H9 (cell line): ENCODE measurements at regions not wholly inside any gene's neighbourhood (a gene's known extent, or its start where the extent isn't known, plus 50 kb on each side); places are given as distances from the start of the nearest gene placed in this dataset.
"Not testable (repeated sequence)": the region's sequence is repeated elsewhere in the genome, so short reads cannot be mapped to it uniquely, and the experiment has no call there.

ENCODE experiments used
- DNase-seq: peaks from one replicate; pipeline ENCODE4 v3.0.0-alpha.2; 2017
- H2AFZ ChIP-seq: one replicate; pipeline ENCODE4 v1.6.1; 2013; ENCODE audit warnings: mild to moderate bottlenecking, low read length, control low read depth, moderate library complexity
- H2AK5ac ChIP-seq: 2 replicates; pipeline ENCODE4 v1.6.1; 2013; ENCODE audit warnings: low read length, control low read depth, mixed read lengths; ENCODE audit not compliant: insufficient read length
- H2BK120ac ChIP-seq: one replicate; pipeline ENCODE4 v1.6.1; 2013; ENCODE audit warnings: low read depth, mild to moderate bottlenecking, low read length, control low read depth, inconsistent platforms; ENCODE audit not compliant: poor library complexity, severe bottlenecking
- H2BK12ac ChIP-seq: 2 replicates; pipeline ENCODE4 v1.6.1; 2013; ENCODE audit warnings: low read length, control low read depth, mixed read lengths, low read depth; ENCODE audit not compliant: insufficient read length
- H2BK15ac ChIP-seq: 2 replicates; pipeline ENCODE4 v1.6.1; 2013; ENCODE audit warnings: low read depth, low read length, control low read depth
- H2BK20ac ChIP-seq: one replicate; pipeline ENCODE4 v1.6.1; 2013; ENCODE audit warnings: low read depth, mild to moderate bottlenecking, low read length, control low read depth, inconsistent platforms; ENCODE audit not compliant: poor library complexity, severe bottlenecking
- H2BK5ac ChIP-seq: 2 replicates; pipeline ENCODE4 v1.6.1; 2013; ENCODE audit warnings: low read length, control low read depth, mixed read lengths; ENCODE audit not compliant: insufficient read length
- H3K14ac ChIP-seq: 2 replicates; pipeline ENCODE4 v1.6.1; 2013; ENCODE audit warnings: low read length, control low read depth; ENCODE audit not compliant: insufficient read depth
- H3K18ac ChIP-seq: 2 replicates; pipeline ENCODE4 v1.6.1; 2013; ENCODE audit warnings: low read depth, mild to moderate bottlenecking, mixed read lengths, low read length, control low read depth; ENCODE audit not compliant: insufficient read length
- H3K23ac ChIP-seq: 2 replicates; pipeline ENCODE4 v1.6.1; 2013; ENCODE audit warnings: low read length, control low read depth, mixed read lengths, low read depth; ENCODE audit not compliant: insufficient read length
- H3K23me2 ChIP-seq: 2 replicates; pipeline ENCODE4 v1.6.1; 2013; ENCODE audit warnings: low read depth, mild to moderate bottlenecking, mixed read lengths, low read length, control low read depth; ENCODE audit not compliant: insufficient read length, poor library complexity, severe bottlenecking
- H3K27ac ChIP-seq: 2 replicates; pipeline ENCODE4 v1.5.1; 2013; ENCODE audit warnings: low read length, control low read depth, mixed read lengths, low read depth; ENCODE audit not compliant: insufficient read length
- H3K27me3 ChIP-seq: 2 replicates; pipeline ENCODE4 v1.6.1; 2013; ENCODE audit warnings: low read length, control low read depth, inconsistent platforms; ENCODE audit not compliant: insufficient read depth
- H3K4ac ChIP-seq: 2 replicates; pipeline ENCODE4 v1.6.1; 2013; ENCODE audit warnings: low read depth, mild to moderate bottlenecking, control low read depth, inconsistent platforms, low read length, moderate library complexity
- H3K4me1 ChIP-seq: 2 replicates; pipeline ENCODE4 v1.6.1; 2013; ENCODE audit warnings: low read length, control low read depth, inconsistent platforms; ENCODE audit not compliant: insufficient read depth
- H3K4me2 ChIP-seq: 2 replicates; pipeline ENCODE4 v1.6.1; 2013; ENCODE audit warnings: low read length, control low read depth, mixed read lengths; ENCODE audit not compliant: insufficient read length, insufficient read depth
- H3K56ac ChIP-seq: 2 replicates; pipeline ENCODE4 v1.6.1; 2013; ENCODE audit warnings: low read depth, mild to moderate bottlenecking, mixed read lengths, low read length, control low read depth; ENCODE audit not compliant: insufficient read length
- H3K79me1 ChIP-seq: 2 replicates; pipeline ENCODE4 v1.6.1; 2013; ENCODE audit warnings: low read depth, mild to moderate bottlenecking, moderate library complexity, low read length, control low read depth, inconsistent platforms; ENCODE audit not compliant: insufficient read depth, poor library complexity, severe bottlenecking
- H3K79me2 ChIP-seq: 2 replicates; pipeline ENCODE4 v1.6.1; 2013; ENCODE audit warnings: low read length, control low read depth, inconsistent platforms; ENCODE audit not compliant: insufficient read depth
- H3K9ac ChIP-seq: 2 replicates; pipeline ENCODE4 v1.6.1; 2013; ENCODE audit warnings: low read length, control low read depth, mixed read lengths; ENCODE audit not compliant: insufficient read length; ENCODE audit errors: extremely low read depth
- H3K9me3 ChIP-seq: one replicate; pipeline ENCODE4 v1.6.1; 2013; ENCODE audit warnings: low read depth, low read length, inconsistent platforms; ENCODE audit not compliant: control insufficient read depth
- H3T11ph ChIP-seq: one replicate; pipeline ENCODE4 v1.6.1; 2013; ENCODE audit warnings: mild to moderate bottlenecking, low read length, control low read depth, inconsistent platforms
- H4K20me1 ChIP-seq: one replicate; pipeline ENCODE4 v1.6.1; 2013; ENCODE audit not compliant: control insufficient read depth, insufficient read length, insufficient read depth
- H4K5ac ChIP-seq: 2 replicates; pipeline ENCODE4 v1.6.1; 2013; ENCODE audit warnings: low read depth, mild to moderate bottlenecking, mixed read lengths, low read length, control low read depth; ENCODE audit not compliant: insufficient read length
- H4K8ac ChIP-seq: replicated peaks from 2 replicates; pipeline ENCODE4 v1.6.1; 2013; ENCODE audit warnings: low read length, control low read depth, mixed read lengths, low read depth; ENCODE audit not compliant: insufficient read length
- H4K91ac ChIP-seq: 2 replicates; pipeline ENCODE4 v1.6.1; 2013; ENCODE audit warnings: low read depth, mild to moderate bottlenecking, moderate library complexity, mixed read lengths, low read length, control low read depth; ENCODE audit not compliant: insufficient read length
- H3K27ac Mint-ChIP-seq, 3 experiments: 2 replicates in 2 of 3; 3 replicates in 1 of 3; pipeline ENCODE4 v1.8.0; 2020 to 2021; ENCODE audit warnings: mixed read lengths in 3 of 3, mild to moderate bottlenecking in 1 of 3, moderate library complexity in 1 of 3
- H3K27me3 Mint-ChIP-seq: 2 replicates; pipeline ENCODE4 v1.8.0; 2021; ENCODE audit warnings: low read depth, mild to moderate bottlenecking, moderate library complexity, mixed read lengths
- H3K36me3 Mint-ChIP-seq, 3 experiments: 2 replicates in 2 of 3; 3 replicates in 1 of 3; pipeline ENCODE4 v1.8.0; 2020 to 2021; ENCODE audit warnings: low read depth in 3 of 3, mixed read lengths in 3 of 3; ENCODE audit not compliant: insufficient read depth in 1 of 3
- H3K4me1 Mint-ChIP-seq, 2 experiments: 2 replicates each; pipeline ENCODE4 v1.8.0; 2020; ENCODE audit warnings: mixed read lengths in 2 of 2
- H3K4me3 Mint-ChIP-seq, 2 experiments: 2 replicates in 1 of 2; 3 replicates in 1 of 2; pipeline ENCODE4 v1.8.0; 2020 to 2021; ENCODE audit warnings: mild to moderate bottlenecking in 2 of 2, mixed read lengths in 2 of 2, moderate library complexity in 1 of 2
- H3K9me3 Mint-ChIP-seq, 2 experiments: 2 replicates in 1 of 2; 3 replicates in 1 of 2; pipeline ENCODE4 v1.8.0; 2020; ENCODE audit warnings: mild to moderate bottlenecking in 2 of 2, mixed read lengths in 2 of 2, moderate library complexity in 1 of 2
- WGBS: extraction: QIAGEN DNeasy Blood & Tissue Kit; methylation state at CpG from one replicate; pipeline ENCODE4 v1.1.7; 2013; ENCODE audit warnings: missing lambda C conversion rate, low lambda C conversion rate, mixed read lengths; ENCODE audit not compliant: insufficient read length; ENCODE audit errors: extremely low coverage; 5-methylcytosine and 5-hydroxymethylcytosine counted together

DNA sequence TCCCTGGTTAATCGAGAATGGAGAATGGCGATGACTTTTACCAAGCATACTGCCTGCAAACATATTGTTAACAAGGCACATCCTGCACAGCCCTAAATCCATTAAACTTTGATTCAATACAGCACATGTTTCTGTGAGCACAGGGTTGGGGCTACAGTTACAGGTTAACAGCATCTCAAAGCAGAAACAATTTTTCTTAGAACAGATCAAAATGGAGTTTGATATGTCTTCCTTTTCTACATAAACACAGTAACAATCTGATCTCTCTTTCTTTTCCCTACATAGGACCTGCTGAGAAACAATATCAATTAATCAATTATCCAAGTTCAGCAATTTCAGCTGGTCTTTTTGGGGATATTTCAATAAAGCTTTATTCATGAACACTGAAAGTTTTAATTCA, 59.5 kb upstream of the AKR1C1 start:
- H2BK120ac ChIP-seq, H3K4me3 Mint-ChIP-seq, H3K27ac Mint-ChIP-seq, H2AFZ ChIP-seq, H3K27me3 Mint-ChIP-seq, H3K4ac ChIP-seq, H3K14ac ChIP-seq, H4K8ac ChIP-seq, H3K23me2 ChIP-seq, H3K4me2 ChIP-seq, H2BK12ac ChIP-seq, H4K20me1 ChIP-seq, H2BK5ac ChIP-seq, H3K56ac ChIP-seq, H3K18ac ChIP-seq, H3T11ph ChIP-seq, H3K36me3 Mint-ChIP-seq, H2AK5ac ChIP-seq, H3K4me1 Mint-ChIP-seq, H3K9ac ChIP-seq, H3K79me1 ChIP-seq, H3K79me2 ChIP-seq, H2BK15ac ChIP-seq, H3K9me3 ChIP-seq, H3K27me3 ChIP-seq, H3K27ac ChIP-seq, H3K23ac ChIP-seq, H4K91ac ChIP-seq, H4K5ac ChIP-seq, H3K4me1 ChIP-seq, DNase-seq, H2BK20ac ChIP-seq: not testable (repeated sequence)
- H3K9me3 Mint-ChIP-seq = peaks cover 8 to 47% of the 10 kb centered on the region in 2 experiments
- no CpG with 5 or more reads among the region's 2 CpGs for WGBS
